H7 (cell line): ENCODE measurements at regions not wholly inside any gene's neighbourhood (a gene's known extent, or its start where the extent isn't known, plus 50 kb on each side); places are given as distances from the start of the nearest gene placed in this dataset.
A peak's percentile ranks its signal among the peaks of the same experiment; 100 is the strongest.
"Not testable (repeated sequence)": the region's sequence is repeated elsewhere in the genome, so short reads cannot be mapped to it uniquely, and the experiment has no call there.

Source experiments
- DNase-seq: peaks from one replicate; pipeline ENCODE4 v3.0.0; 2012
- H3K27me3 ChIP-seq: 2 replicates; pipeline ENCODE4 v1.6.0; 2011; ENCODE audit warnings: mild to moderate bottlenecking, low read length; ENCODE audit not compliant: control insufficient read depth, insufficient read depth
- H3K36me3 ChIP-seq: replicated peaks from 2 replicates; pipeline ENCODE4 v1.5.1; 2011; ENCODE audit warnings: low read length; ENCODE audit not compliant: control insufficient read depth, insufficient read depth
- H3K4me3 ChIP-seq: 2 replicates; pipeline ENCODE4 v1.5.1; 2011; ENCODE audit warnings: low read depth, mild to moderate bottlenecking, control low read depth, low read length, moderate library complexity; ENCODE audit not compliant: insufficient read depth

- Histone ChIP-seq H3K36me3 (no peaks in the 10 kb centered on the region), H3K27me3 (no peaks in the 10 kb centered on the region), H3K4me3 (no peak overlapping the region)
- no peak for DNase-seq
Measured at GRCh38 chr6:109875973-109876372, 102.1 kb upstream of the GPR6 start.

- H3K27me3 ChIP-seq = no peaks in the 10 kb centered on the region
- no peaks in the 10 kb centered on the region for H3K36me3 ChIP-seq
- DNase-seq = no peak
- no peak overlapping the region for H3K4me3 ChIP-seq
Measured at GRCh38 chr6:109877028-109878004, 100.8 kb upstream of the GPR6 start.

GRCh38 chr6:109878005-109878690 lies 100.0 kb upstream of the GPR6 start:
- not testable (repeated sequence) for H3K36me3 ChIP-seq, DNase-seq, H3K27me3 ChIP-seq, H3K4me3 ChIP-seq

- not testable (repeated sequence) for H3K27me3 ChIP-seq, DNase-seq, H3K4me3 ChIP-seq, H3K36me3 ChIP-seq
Measured at GRCh38 chr6:109879081-109879480, 99.0 kb upstream of the GPR6 start.

- DNase-seq = no peak
- no peaks in the 10 kb centered on the region for H3K36me3 ChIP-seq
- no peaks in the 10 kb centered on the region for H3K27me3 ChIP-seq
- no peak overlapping the region for H3K4me3 ChIP-seq
Measured at GRCh38 chr6:109879521-109879920, 98.6 kb upstream of the GPR6 start.

GRCh38 chr6:109881069-109881468 lies 97.0 kb upstream of the GPR6 start:
- H3K4me3 ChIP-seq, H3K36me3 ChIP-seq, DNase-seq: not testable (repeated sequence)

GRCh38 chr6:109881953-109882490 lies 96.1 kb upstream of the GPR6 start:
- H3K27me3 ChIP-seq, H3K4me3 ChIP-seq, H3K36me3 ChIP-seq, DNase-seq: not testable (repeated sequence)

More at GRCh38 chr6:109881069-109881468, 97.0 kb upstream of the GPR6 start:
- H3K27me3 ChIP-seq = not testable (repeated sequence)

- DNase-seq = no peak
- no peaks in the 10 kb centered on the region for H3K27me3 ChIP-seq
- H3K36me3 ChIP-seq = no peaks in the 10 kb centered on the region
- no peak overlapping the region for H3K4me3 ChIP-seq
Measured at GRCh38 chr6:109891924-109892323, 86.2 kb upstream of the GPR6 start.

GRCh38 chr6:109892451-109893435 lies 85.4 kb upstream of the GPR6 start:
- DNase-seq = peak; percentile 41
- Histone ChIP-seq H3K4me3 (no peak overlapping the region), H3K36me3 (no peaks in the 10 kb centered on the region), H3K27me3 (no peaks in the 10 kb centered on the region)

GRCh38 chr6:109893606-109894005 lies 84.5 kb upstream of the GPR6 start:
- DNase-seq = no peak
- Histone ChIP-seq H3K27me3 (no peaks in the 10 kb centered on the region), H3K4me3 (no peak overlapping the region), H3K36me3 (no peaks in the 10 kb centered on the region)

GRCh38 chr6:109894181-109894580 lies 83.9 kb upstream of the GPR6 start:
- Histone ChIP-seq H3K36me3 (no peaks in the 10 kb centered on the region), H3K27me3 (no peaks in the 10 kb centered on the region), H3K4me3 (no peak overlapping the region)
- no peak for DNase-seq

- Histone ChIP-seq H3K4me3 (no peak overlapping the region), H3K36me3 (no peaks in the 10 kb centered on the region), H3K27me3 (no peaks in the 10 kb centered on the region)
- no peak for DNase-seq
Measured at GRCh38 chr6:109896341-109896740, 81.8 kb upstream of the GPR6 start.

- H3K4me3 ChIP-seq = no peak overlapping the region
- no peak for DNase-seq
- no peaks in the 10 kb centered on the region for H3K36me3 ChIP-seq
- no peaks in the 10 kb centered on the region for H3K27me3 ChIP-seq
Measured at GRCh38 chr6:109897025-109897424, 81.1 kb upstream of the GPR6 start.

- no peak overlapping the region for H3K4me3 ChIP-seq
- DNase-seq = no peak
- H3K36me3 ChIP-seq = no peaks in the 10 kb centered on the region
- H3K27me3 ChIP-seq = no peaks in the 10 kb centered on the region
Measured at GRCh38 chr6:109897561-109898080, 80.5 kb upstream of the GPR6 start.
